ENCODE measurements at regions not wholly inside any gene's neighbourhood (a gene's known extent, or its start where the extent isn't known, plus 50 kb on each side); places are given as distances from the start of the nearest gene placed in this dataset.

GRCh38 chr4:27096142-27096824 is 235.6 kb downstream of the STIM2 start:
- TF ChIP-seq CTCF (IDR thresholded peaks at IDR 0.05) (no peak), POLR2A (IDR thresholded peaks at IDR 0.05) (no peak)
